PC-9 (cell line): ENCODE measurements at regions not wholly inside any gene's neighbourhood (a gene's known extent, or its start where the extent isn't known, plus 50 kb on each side); places are given as distances from the start of the nearest gene placed in this dataset.

Experiments
- BruUV-seq: library from RNA; stranded (reverse); fragments of 400-500 nt; replicated peaks from 2 replicates; lab custom pipeline; 2021; lab: Mats Ljungman, UMichigan
- CTCF ChIA-PET: fragments of 300-600 bp; sonication (Branson Sonifier 250); formaldehyde crosslinking; loops from one replicate; lab custom pipeline; 2022; ENCODE audit warnings: antibody characterized with exemption; lab: Charles Lee
- POLR2A ChIA-PET: fragments of 300-600 bp; sonication (Branson Sonifier 250); formaldehyde crosslinking; loops from one replicate; lab custom pipeline; 2022; ENCODE audit warnings: antibody characterized with exemption; ENCODE audit not compliant: unreplicated experiment; lab: Charles Lee
- DNase-seq, 2 experiments: peaks; one replicate each; pipeline versions ENCODE4 v3.0.0 to v3.0.0-alpha.2; 2015 to 2022; ENCODE audit warnings: mixed read lengths in 1 of 2
- H2AFZ ChIP-seq: fragments of 200-600 bp; sonication (generic); 2 replicates; pipeline ENCODE4 v1.8.1; 2017; ENCODE audit warnings: antibody characterized with exemption
- H3F3A ChIP-seq: fragments of 200-600 bp; sonication (generic); 2 replicates; pipeline ENCODE4 v1.8.1; 2017; ENCODE audit warnings: antibody characterized with exemption, mild to moderate bottlenecking, low read depth; ENCODE audit not compliant: insufficient read depth
- H3K27ac ChIP-seq: fragments of 200-600 bp; sonication (generic); 2 replicates; pipeline ENCODE4 v1.6.1; 2016; ENCODE audit warnings: mixed run types
- H3K27me3 ChIP-seq: fragments of 200-600 bp; sonication (generic); 2 replicates; pipeline ENCODE4 v1.6.1; 2016; ENCODE audit warnings: low read depth, mixed run types; ENCODE audit not compliant: insufficient read depth
- H3K36me3 ChIP-seq: fragments of 200-600 bp; sonication (generic); 2 replicates; pipeline ENCODE4 v1.6.1; 2016; ENCODE audit warnings: low read depth, mixed run types
- H3K4me1 ChIP-seq: fragments of 200-600 bp; sonication (generic); replicated peaks from 2 replicates; pipeline ENCODE4 v1.6.1; 2016; ENCODE audit warnings: mixed run types; ENCODE audit not compliant: insufficient read depth
- H3K4me2 ChIP-seq: fragments of 200-600 bp; sonication (generic); 2 replicates; pipeline ENCODE4 v1.6.1; 2017; ENCODE audit warnings: mixed run types
- H3K4me3 ChIP-seq: fragments of 200-600 bp; sonication (generic); 2 replicates; pipeline ENCODE4 v1.6.1; 2016; ENCODE audit warnings: mixed run types
- H3K79me2 ChIP-seq: fragments of 200-600 bp; sonication (generic); 2 replicates; pipeline ENCODE4 v1.6.1; 2017; ENCODE audit warnings: low read depth, mixed run types
- H3K9me2 ChIP-seq: fragments of 200-600 bp; sonication (generic); 2 replicates; pipeline ENCODE4 v1.8.1; 2017; ENCODE audit warnings: mild to moderate bottlenecking; ENCODE audit not compliant: insufficient read depth
- H3K9me3 ChIP-seq: fragments of 200-600 bp; sonication (generic); 2 replicates; pipeline ENCODE4 v1.8.1; 2016; ENCODE audit warnings: low read depth; ENCODE audit not compliant: insufficient read depth
- H4K20me1 ChIP-seq: fragments of 200-600 bp; sonication (generic); 2 replicates; pipeline ENCODE4 v1.8.1; 2017; ENCODE audit not compliant: insufficient read depth
- CTCF ChIP-seq: fragments of 200-600 bp; sonication (generic); conservative IDR thresholded peaks from 2 replicates; pipeline ENCODE4 v1.6.1; 2017; ENCODE audit warnings: mixed run types, antibody characterized with exemption, mild to moderate bottlenecking, moderate library complexity
- EZH2 ChIP-seq: fragments of 200-600 bp; sonication (generic); IDR thresholded peaks from 2 replicates; pipeline ENCODE4 v1.8.0; 2017; ENCODE audit warnings: antibody characterized with exemption, low read depth
- intact Hi-C: fragments of 100-400 bp; cut with micrococcal nuclease; formaldehyde crosslinking; loops from one replicate; pipeline ENCODE4 v1.10.0; 2022; ENCODE audit not compliant: unreplicated experiment

DNA sequence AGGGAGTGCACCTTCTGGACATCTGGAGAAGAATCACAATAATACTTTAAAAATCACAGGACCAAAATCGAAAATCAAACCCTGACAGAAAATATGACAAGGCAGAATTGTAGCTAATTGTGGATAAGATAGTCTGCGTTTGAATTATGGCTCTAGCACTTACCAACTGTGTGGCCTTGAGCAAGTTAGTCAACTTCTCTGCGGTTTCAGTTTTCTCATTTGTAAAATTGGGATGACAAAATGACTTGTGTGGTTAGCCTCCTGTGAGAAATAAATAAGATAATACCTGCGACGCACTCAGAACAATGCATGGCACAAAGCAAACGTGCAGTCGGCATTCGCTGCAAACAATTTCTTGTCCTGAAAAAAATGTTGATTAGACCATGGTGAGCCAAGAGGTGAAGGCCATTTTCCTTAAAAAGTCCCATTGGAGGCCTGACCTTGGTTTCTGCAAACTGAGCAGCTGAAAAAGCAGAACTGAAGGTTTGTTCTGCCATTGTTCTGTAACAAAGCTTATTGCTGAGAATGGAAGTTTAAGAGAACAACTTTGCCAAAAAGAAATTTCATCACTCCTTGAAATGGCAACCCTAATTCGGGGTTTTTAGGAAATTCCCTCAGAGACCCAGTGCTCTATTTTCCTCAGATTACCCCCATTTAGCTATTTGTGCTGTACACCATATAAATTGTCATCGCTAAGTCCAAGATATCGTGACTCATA is 266.3 kb downstream of the ERMARD start:
- DNase-seq = no peak
- no TSS peak for BruUV-seq
- no peaks in the 10 kb centered on the region for H3K9me3 ChIP-seq
- no peaks in the 10 kb centered on the region for H3K36me3 ChIP-seq
- H2AFZ ChIP-seq = no peak overlapping the region
- CTCF ChIA-PET = no interaction called here
- no peak overlapping the region for H3K27ac ChIP-seq
- H3K27me3 ChIP-seq = peaks cover 72% of the 10 kb centered on the region
- POLR2A ChIA-PET = no interaction called here
- H3K79me2 ChIP-seq = no peaks in the 10 kb centered on the region
- no peak overlapping the region for H3K4me2 ChIP-seq
- no peaks in the 10 kb centered on the region for H3K9me2 ChIP-seq
- no peak for TF ChIP-seq CTCF
- TF ChIP-seq EZH2 = no peak
- no peaks in the 10 kb centered on the region for H3F3A ChIP-seq
- no peaks in the 10 kb centered on the region for H4K20me1 ChIP-seq
- intact Hi-C loops = no loop called here
- no peaks in the 10 kb centered on the region for H3K4me1 ChIP-seq
- H3K4me3 ChIP-seq = no peak overlapping the region

DNA sequence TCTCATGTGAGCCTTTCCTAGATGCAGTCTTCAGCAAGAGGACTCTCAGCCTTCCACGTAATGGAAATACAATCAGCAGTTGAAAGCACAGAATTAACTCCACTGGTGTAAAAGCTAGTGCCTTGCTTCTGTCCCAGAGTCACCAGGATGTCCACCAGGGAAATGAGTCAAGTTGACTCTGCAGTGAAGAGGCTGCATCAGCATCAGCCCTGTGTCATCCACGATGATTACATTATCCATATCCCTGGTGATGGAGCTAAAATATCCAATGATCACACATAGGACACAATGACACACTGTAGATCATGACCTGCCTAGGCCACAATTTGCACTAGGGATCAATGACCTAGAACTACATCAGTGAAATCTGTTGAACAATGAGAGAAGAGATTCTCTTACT is 262.4 kb downstream of the ERMARD start:
- Histone ChIP-seq H4K20me1 (no peaks in the 10 kb centered on the region), H3K9me3 (no peaks in the 10 kb centered on the region), H2AFZ (no peak overlapping the region), H3K4me2 (no peak overlapping the region), H3K4me1 (no peaks in the 10 kb centered on the region), H3K27ac (no peak overlapping the region), H3K9me2 (no peaks in the 10 kb centered on the region), H3K27me3 (peaks cover 72% of the 10 kb centered on the region), H3F3A (no peaks in the 10 kb centered on the region), H3K79me2 (no peaks in the 10 kb centered on the region), H3K36me3 (no peaks in the 10 kb centered on the region), H3K4me3 (no peak overlapping the region)
- CTCF ChIA-PET = no interaction called here
- intact Hi-C loops = no loop called here
- BruUV-seq = no TSS peak
- TF ChIP-seq EZH2 (no peak), CTCF (no peak)
- no peak for DNase-seq
- POLR2A ChIA-PET = no interaction called here

GRCh38 chr6:170012037-170012330 is 260.6 kb downstream of the ERMARD start:
- H3K9me2 ChIP-seq = no peaks in the 10 kb centered on the region
- ChIA-PET CTCF (no interaction called here), POLR2A (no interaction called here)
- no peak for DNase-seq
- H3F3A ChIP-seq = no peaks in the 10 kb centered on the region
- no TSS peak for BruUV-seq
- no peaks in the 10 kb centered on the region for H3K79me2 ChIP-seq
- no peaks in the 10 kb centered on the region for H3K4me1 ChIP-seq
- TF ChIP-seq EZH2 (no peak), CTCF (no peak)
- no peak overlapping the region for H3K4me3 ChIP-seq
- H4K20me1 ChIP-seq = no peaks in the 10 kb centered on the region
- H3K27me3 ChIP-seq = peaks cover 72% of the 10 kb centered on the region
- intact Hi-C loops = no loop called here
- H3K4me2 ChIP-seq = no peak overlapping the region
- no peaks in the 10 kb centered on the region for H3K9me3 ChIP-seq
- no peak overlapping the region for H3K27ac ChIP-seq
- no peaks in the 10 kb centered on the region for H3K36me3 ChIP-seq
- H2AFZ ChIP-seq = no peak overlapping the region
